Neuronal stem cell (in vitro differentiated cells): ENCODE measurements at regions not wholly inside any gene's neighbourhood (a gene's known extent, or its start where the extent isn't known, plus 50 kb on each side); places are given as distances from the start of the nearest gene placed in this dataset.

ENCODE experiments used
- DNase-seq: peaks from one replicate; pipeline ENCODE4 v3.0.0-alpha.2; 2013; ENCODE audit warnings: low spot score
- H2AFZ ChIP-seq: one replicate; pipeline ENCODE4 v1.6.1; 2013; ENCODE audit warnings: mild to moderate bottlenecking, low read length, inconsistent platforms
- H2AK5ac ChIP-seq: 2 replicates; pipeline ENCODE4 v1.6.1; 2013; ENCODE audit warnings: low read depth, mild to moderate bottlenecking, inconsistent platforms, low read length, moderate library complexity, mixed read lengths
- H2BK120ac ChIP-seq: 2 replicates; pipeline ENCODE4 v1.6.1; 2013; ENCODE audit warnings: low read depth, mild to moderate bottlenecking, inconsistent platforms, low read length, moderate library complexity, mixed read lengths
- H2BK12ac ChIP-seq: one replicate; pipeline ENCODE4 v1.6.1; 2013; ENCODE audit warnings: low read length, inconsistent platforms
- H2BK15ac ChIP-seq: 2 replicates; pipeline ENCODE4 v1.6.1; 2013; ENCODE audit warnings: mild to moderate bottlenecking, low read length, inconsistent platforms, mixed read lengths
- H2BK5ac ChIP-seq: one replicate; pipeline ENCODE4 v1.6.1; 2013; ENCODE audit warnings: inconsistent platforms, mild to moderate bottlenecking, low read length, moderate library complexity
- H3K14ac ChIP-seq: one replicate; pipeline ENCODE4 v1.6.1; 2013; ENCODE audit warnings: low read length, inconsistent platforms
- H3K18ac ChIP-seq: 2 replicates; pipeline ENCODE4 v1.6.1; 2013; ENCODE audit warnings: low read length, inconsistent platforms
- H3K23ac ChIP-seq: 2 replicates; pipeline ENCODE4 v1.6.1; 2013; ENCODE audit warnings: low read depth, mild to moderate bottlenecking, mixed read lengths, low read length, inconsistent platforms; ENCODE audit not compliant: poor library complexity
- H3K27ac ChIP-seq: replicated peaks from 3 replicates; pipeline ENCODE4 v1.5.1; 2013; ENCODE audit warnings: low read length, inconsistent platforms
- H3K27me3 ChIP-seq, 3 experiments: 2 replicates each; pipeline ENCODE4 v1.6.1; 2013; ENCODE audit warnings: low read length in 3 of 3, mild to moderate bottlenecking in 2 of 3, inconsistent platforms in 1 of 3, low read depth in 1 of 3, mixed read lengths in 1 of 3, moderate library complexity in 1 of 3; ENCODE audit not compliant: control insufficient read depth in 3 of 3, insufficient read depth in 3 of 3
- H3K36me3 ChIP-seq, 2 donors: replicated peaks in 1 of 2; 2 replicates each; pipeline ENCODE4 v1.6.1; 2013; ENCODE audit warnings: low read length in 2 of 2; ENCODE audit not compliant: control insufficient read depth in 2 of 2, insufficient read depth in 2 of 2
- H3K4ac ChIP-seq: 2 replicates; pipeline ENCODE4 v1.6.1; 2013; ENCODE audit warnings: inconsistent platforms, mild to moderate bottlenecking, low read length, moderate library complexity
- H3K4me1 ChIP-seq, 2 donors: 1 replicate in 1 of 2; 2 replicates in 1 of 2; pipeline ENCODE4 v1.6.1; 2013; ENCODE audit warnings: low read length in 2 of 2, low read depth in 1 of 2; ENCODE audit not compliant: control insufficient read depth in 2 of 2, insufficient read depth in 1 of 2
- H3K4me2 ChIP-seq: one replicate; pipeline ENCODE4 v1.6.1; 2013; ENCODE audit warnings: mild to moderate bottlenecking, low read length, inconsistent platforms; ENCODE audit not compliant: insufficient read depth, poor library complexity, severe bottlenecking
- H3K4me3 ChIP-seq, 2 donors: 2 replicates each; pipeline ENCODE4 v1.5.1; 2013; ENCODE audit warnings: low read length in 2 of 2, mild to moderate bottlenecking in 2 of 2, inconsistent platforms in 1 of 2, moderate library complexity in 1 of 2
- H3K79me1 ChIP-seq: one replicate; pipeline ENCODE4 v1.6.1; 2013; ENCODE audit warnings: low read depth, mild to moderate bottlenecking, inconsistent platforms, low read length, moderate library complexity
- H3K9ac ChIP-seq: one replicate; pipeline ENCODE4 v1.6.1; 2013; ENCODE audit warnings: mild to moderate bottlenecking, low read depth, low read length, inconsistent platforms; ENCODE audit not compliant: poor library complexity
- H3K9me3 ChIP-seq, 2 donors: replicated peaks in 1 of 2; 2 replicates each; pipeline versions ENCODE3 to v1.6.1; 2013; ENCODE audit warnings: low read length in 2 of 2, mild to moderate bottlenecking in 2 of 2, inconsistent platforms in 1 of 2, low read depth in 1 of 2, mixed read lengths in 1 of 2, moderate library complexity in 1 of 2; ENCODE audit not compliant: control insufficient read depth in 2 of 2, insufficient read depth in 1 of 2
- H4K8ac ChIP-seq: one replicate; pipeline ENCODE4 v1.6.1; 2013; ENCODE audit warnings: low read depth, mild to moderate bottlenecking, inconsistent platforms, low read length, moderate library complexity
- H4K91ac ChIP-seq: one replicate; pipeline ENCODE4 v1.6.1; 2013; ENCODE audit warnings: low read length, low read depth, mild to moderate bottlenecking, inconsistent platforms; ENCODE audit not compliant: poor library complexity
- WGBS, 2 donors: extraction: QIAGEN DNeasy Blood & Tissue Kit; methylation state at CpG; one replicate each; pipeline ENCODE4 v1.1.7; 2013; ENCODE audit warnings: missing lambda C conversion rate in 2 of 2, mixed read lengths in 1 of 2; ENCODE audit not compliant: insufficient read length in 2 of 2, insufficient replicate concordance in 1 of 2; ENCODE audit errors: extremely low coverage in 2 of 2; 5-methylcytosine and 5-hydroxymethylcytosine counted together

DNA sequence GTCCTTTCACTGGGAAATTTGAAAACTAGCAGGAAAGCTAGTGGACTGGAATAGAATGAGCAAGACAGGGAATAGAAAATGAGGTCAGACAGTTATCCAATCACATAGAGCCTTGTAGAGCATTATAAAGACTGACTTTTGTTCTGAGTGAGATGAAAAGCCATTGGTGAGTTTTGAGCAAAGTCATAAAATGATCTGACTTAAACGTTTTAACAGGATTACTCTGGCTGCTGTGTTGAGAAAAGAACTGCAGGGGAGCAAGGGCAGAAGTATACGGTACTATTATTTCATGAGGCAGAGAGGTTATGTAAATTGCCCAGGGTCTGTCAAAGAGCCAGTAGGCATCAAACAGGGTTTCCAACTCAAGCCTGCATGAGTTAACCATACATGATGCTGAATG is 393.4 kb downstream of the TFEC start:
- Histone ChIP-seq H2BK12ac (no peak overlapping the region), H3K79me1 (no peaks in the 10 kb centered on the region), H3K36me3 (no peaks in the 10 kb centered on the region), H2BK120ac (no peak overlapping the region), H2AFZ (peak overlapping the region; percentile 2), H2BK15ac (no peak overlapping the region), H3K9me3 (no peaks in the 10 kb centered on the region), H3K27ac (no peak overlapping the region), H3K4me1 (peaks cover 0 to 2% of the 10 kb centered on the region in 2 donors), H3K14ac (no peak overlapping the region), H3K4me3 (no peak overlapping the region), H3K27me3 (no peaks in the 10 kb centered on the region), H4K8ac (no peak overlapping the region), H2AK5ac (no peak overlapping the region), H3K23ac (no peak overlapping the region), H3K9ac (no peak overlapping the region), H3K4ac (no peak overlapping the region), H2BK5ac (no peak overlapping the region), H4K91ac (no peak overlapping the region), H3K4me2 (no peak overlapping the region), H3K18ac (no peak overlapping the region)
- DNase-seq = no peak
- no CpG with 5 or more reads among the region's 2 CpGs for WGBS, 2 donors

DNA sequence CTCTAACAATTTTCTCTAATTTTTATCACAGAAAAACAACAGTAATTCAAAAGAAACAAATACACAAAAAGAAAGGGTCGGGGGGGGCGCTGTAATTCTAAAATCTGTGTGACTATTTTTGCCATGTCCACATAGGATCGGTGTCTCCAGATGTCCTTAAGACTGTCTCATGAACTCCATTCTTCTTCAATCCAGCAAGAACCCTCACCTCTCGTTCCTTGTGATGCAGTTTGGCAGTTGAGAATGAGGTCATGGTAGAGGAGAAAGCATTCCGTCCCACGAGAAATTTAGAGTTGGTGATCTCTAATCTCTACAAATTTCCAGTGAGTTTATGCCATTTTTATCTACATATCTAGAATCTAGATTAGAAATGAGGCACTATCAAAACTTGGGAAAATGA is 394.7 kb downstream of the TFEC start:
- H3K4me3 ChIP-seq = no peak overlapping the region
- no peak overlapping the region for H4K91ac ChIP-seq
- H3K18ac ChIP-seq = no peak overlapping the region
- no peaks in the 10 kb centered on the region for H3K36me3 ChIP-seq
- H2AK5ac ChIP-seq = no peak overlapping the region
- WGBS, 2 donors = no CpG with 5 or more reads among the region's 6 CpGs
- H2BK12ac ChIP-seq = no peak overlapping the region
- no peak overlapping the region for H3K27ac ChIP-seq
- H3K23ac ChIP-seq = no peak overlapping the region
- H3K4me1 ChIP-seq = peaks cover 0 to 2% of the 10 kb centered on the region in 2 donors
- H3K79me1 ChIP-seq = no peaks in the 10 kb centered on the region
- H3K9me3 ChIP-seq = no peaks in the 10 kb centered on the region
- no peak overlapping the region for H2BK5ac ChIP-seq
- no peak overlapping the region for H4K8ac ChIP-seq
- no peak overlapping the region for H3K9ac ChIP-seq
- H3K14ac ChIP-seq = no peak overlapping the region
- H3K27me3 ChIP-seq = no peaks in the 10 kb centered on the region
- DNase-seq = no peak
- H2BK120ac ChIP-seq = no peak overlapping the region
- no peak overlapping the region for H3K4ac ChIP-seq
- no peak overlapping the region for H3K4me2 ChIP-seq
- H2AFZ ChIP-seq = no peak overlapping the region
- no peak overlapping the region for H2BK15ac ChIP-seq

DNA sequence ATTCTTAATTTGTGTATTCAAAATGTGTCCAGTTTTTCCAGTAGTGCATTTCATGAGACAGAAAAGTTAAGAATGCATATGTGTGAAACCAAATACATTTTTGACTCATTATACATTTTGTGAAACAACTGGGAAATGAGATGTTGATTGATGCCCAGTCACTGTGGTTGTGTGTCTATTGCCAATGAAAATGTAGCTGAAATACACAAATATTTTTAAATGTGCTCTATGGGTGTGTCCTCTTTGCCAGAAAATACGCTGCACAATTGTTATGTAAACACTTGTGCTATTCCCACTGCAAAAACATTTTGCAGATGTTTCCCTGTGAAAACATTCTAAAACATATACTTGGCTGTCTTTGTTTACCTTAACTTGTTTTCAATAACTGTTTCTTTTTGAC is 395.2 kb downstream of the TFEC start:
- Histone ChIP-seq H3K79me1 (no peaks in the 10 kb centered on the region), H3K23ac (no peak overlapping the region), H3K4me2 (no peak overlapping the region), H2BK12ac (no peak overlapping the region), H4K91ac (no peak overlapping the region), H2BK120ac (no peak overlapping the region), H3K4ac (no peak overlapping the region), H3K4me1 (peaks cover 0 to 2% of the 10 kb centered on the region in 2 donors), H4K8ac (no peak overlapping the region), H2BK15ac (no peak overlapping the region), H3K9ac (no peak overlapping the region), H3K9me3 (no peaks in the 10 kb centered on the region), H3K18ac (no peak overlapping the region), H2BK5ac (no peak overlapping the region), H2AFZ (no peak overlapping the region), H3K4me3 (no peak overlapping the region), H3K27me3 (no peaks in the 10 kb centered on the region), H3K14ac (no peak overlapping the region), H3K36me3 (no peaks in the 10 kb centered on the region), H3K27ac (no peak overlapping the region), H2AK5ac (no peak overlapping the region)
- no peak for DNase-seq
- no CpG with 5 or more reads among the region's 1 CpG for WGBS, 2 donors

DNA sequence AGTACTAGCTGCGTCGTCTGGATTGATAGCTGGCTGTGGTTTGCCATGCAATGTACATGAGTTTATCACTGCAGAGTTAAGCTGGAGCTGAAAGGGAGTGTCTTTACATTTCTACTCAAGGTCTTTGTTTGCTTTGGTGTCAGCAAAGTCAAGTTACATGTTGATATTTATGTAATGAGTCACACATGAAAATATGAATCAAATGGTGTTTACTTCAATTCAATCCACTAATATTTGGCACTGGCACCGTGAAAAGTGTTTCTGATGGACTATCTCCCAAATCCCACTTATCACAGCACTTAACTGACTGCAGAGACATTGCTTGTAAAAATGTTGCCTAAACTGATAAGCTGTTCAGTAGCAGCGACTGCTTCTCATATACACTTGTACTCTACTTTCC is 395.9 kb downstream of the TFEC start:
- no peaks in the 10 kb centered on the region for H3K27me3 ChIP-seq
- no peak overlapping the region for H3K4me3 ChIP-seq
- H3K23ac ChIP-seq = no peak overlapping the region
- H2AK5ac ChIP-seq = no peak overlapping the region
- H2BK5ac ChIP-seq = no peak overlapping the region
- H4K8ac ChIP-seq = no peak overlapping the region
- no peak for DNase-seq
- no peak overlapping the region for H4K91ac ChIP-seq
- no peak overlapping the region for H3K4ac ChIP-seq
- no peak overlapping the region for H3K9ac ChIP-seq
- H2BK12ac ChIP-seq = no peak overlapping the region
- no peak overlapping the region for H2BK15ac ChIP-seq
- H3K18ac ChIP-seq = no peak overlapping the region
- H3K79me1 ChIP-seq = no peaks in the 10 kb centered on the region
- H3K4me2 ChIP-seq = no peak overlapping the region
- H3K9me3 ChIP-seq = no peaks in the 10 kb centered on the region
- WGBS, 2 donors = no CpG with 5 or more reads among the region's 4 CpGs
- H3K27ac ChIP-seq = no peak overlapping the region
- no peaks in the 10 kb centered on the region for H3K36me3 ChIP-seq
- H3K14ac ChIP-seq = no peak overlapping the region
- no peak overlapping the region for H2AFZ ChIP-seq
- no peak overlapping the region for H2BK120ac ChIP-seq
- H3K4me1 ChIP-seq = no peaks in the 10 kb centered on the region
